NCI-H82 (cell line): ENCODE measurements at regions not wholly inside any gene's neighbourhood (a gene's known extent, or its start where the extent isn't known, plus 50 kb on each side); places are given as distances from the start of the nearest gene placed in this dataset.

Source experiments
- DNase-seq: peaks from one replicate; lab custom pipeline; 2025; lab: John Stamatoyannopoulos, UW

GRCh38 chr1:208513799-208514198 is 269.6 kb upstream of the PLXNA2 start:
- no peak for DNase-seq

- DNase-seq, result no peak
These were observed 270.9 kb upstream of the PLXNA2 start for GRCh38 chr1:208515129-208515528.

- DNase-seq, result no peak
These were observed 272.6 kb upstream of the PLXNA2 start for GRCh38 chr1:208516780-208517179.

GRCh38 chr1:208520438-208521099 is 276.4 kb upstream of the PLXNA2 start:
- DNase-seq, result peak; percentile 48

- DNase-seq, result no peak
These were observed 277.4 kb upstream of the PLXNA2 start for GRCh38 chr1:208521534-208521933.

- no peak for DNase-seq
These were observed 278.8 kb upstream of the PLXNA2 start for GRCh38 chr1:208523007-208523406.

- no peak for DNase-seq
These were observed 280.2 kb upstream of the PLXNA2 start for GRCh38 chr1:208524376-208524775.

GRCh38 chr1:208524925-208525324 is 280.7 kb upstream of the PLXNA2 start:
- DNase-seq, result peak; percentile 43

- no peak for DNase-seq
These were observed 281.2 kb upstream of the PLXNA2 start for GRCh38 chr1:208525417-208525816.

- DNase-seq, result no peak
These were observed 282.5 kb upstream of the PLXNA2 start for GRCh38 chr1:208526613-208527125.

- DNase-seq, result no peak
These were observed 283.0 kb upstream of the PLXNA2 start for GRCh38 chr1:208527156-208527555.

GRCh38 chr1:208528578-208529240 is 284.5 kb upstream of the PLXNA2 start:
- peak; percentile 60 for DNase-seq

- DNase-seq, result peak; percentile 29
These were observed 287.0 kb upstream of the PLXNA2 start for GRCh38 chr1:208531003-208531750.

GRCh38 chr1:208533746-208534598 is 289.8 kb upstream of the PLXNA2 start:
- no peak for DNase-seq

GRCh38 chr1:208534599-208534897 is 290.4 kb upstream of the PLXNA2 start:
- DNase-seq, result peak; percentile 93

- DNase-seq, result peak; percentile 54
These were observed 290.8 kb upstream of the PLXNA2 start for GRCh38 chr1:208534979-208535378.

GRCh38 chr1:208535511-208535910 is 291.3 kb upstream of the PLXNA2 start:
- peak; percentile 94 for DNase-seq

GRCh38 chr1:208536212-208536611 is 292.0 kb upstream of the PLXNA2 start:
- DNase-seq, result peak; percentile 72

- DNase-seq, result peak; percentile 23
These were observed 293.0 kb upstream of the PLXNA2 start for GRCh38 chr1:208537198-208537597.

- no peak for DNase-seq
These were observed 293.9 kb upstream of the PLXNA2 start for GRCh38 chr1:208538078-208538477.

- no peak for DNase-seq
These were observed 294.4 kb upstream of the PLXNA2 start for GRCh38 chr1:208538587-208538986.

GRCh38 chr1:208540724-208541123 is 296.5 kb upstream of the PLXNA2 start:
- DNase-seq, result no peak
